HFF-Myc (cell line): ENCODE measurements at regions not wholly inside any gene's neighbourhood (a gene's known extent, or its start where the extent isn't known, plus 50 kb on each side); places are given as distances from the start of the nearest gene placed in this dataset.

ENCODE experiments used
- DNase-seq: peaks from one replicate; pipeline ENCODE4 v3.0.0-alpha.2; 2011; ENCODE audit warnings: low read depth; ENCODE audit errors: extremely low read depth
- H3K4me3 ChIP-seq: replicated peaks from 2 replicates; pipeline ENCODE4 v1.5.1; 2011; ENCODE audit warnings: low read depth, mild to moderate bottlenecking, control low read depth, low read length
- CTCF ChIP-seq: IDR thresholded peaks from 2 replicates; pipeline ENCODE4 v1.5.1; 2012; ENCODE audit warnings: mild to moderate bottlenecking, low read depth, low read length, control low read depth; ENCODE audit errors: missing control alignments

- H3K4me3 ChIP-seq, result no peak overlapping the region
- TF ChIP-seq CTCF, result no peak
- no peak for DNase-seq
Observed at GRCh38 chr15:94780166-94780565, 548.8 kb downstream of the MCTP2 start.

GRCh38 chr15:94785091-94785490 lies 553.7 kb downstream of the MCTP2 start:
- no peak overlapping the region for H3K4me3 ChIP-seq
- no peak for TF ChIP-seq CTCF
- no peak for DNase-seq

- no peak for DNase-seq
- H3K4me3 ChIP-seq, result no peak overlapping the region
- TF ChIP-seq CTCF, result no peak
Observed at GRCh38 chr15:94791008-94791407, 559.6 kb downstream of the MCTP2 start.

GRCh38 chr15:94791510-94791909 lies 560.1 kb downstream of the MCTP2 start:
- TF ChIP-seq CTCF, result no peak
- no peak overlapping the region for H3K4me3 ChIP-seq
- no peak for DNase-seq

GRCh38 chr15:94792196-94792595 lies 560.8 kb downstream of the MCTP2 start:
- TF ChIP-seq CTCF, result no peak
- H3K4me3 ChIP-seq, result no peak overlapping the region
- DNase-seq, result no peak

- no peak for TF ChIP-seq CTCF
- no peak overlapping the region for H3K4me3 ChIP-seq
- no peak for DNase-seq
Observed at GRCh38 chr15:94793207-94793606, 561.8 kb downstream of the MCTP2 start.

GRCh38 chr15:94793641-94794040 lies 562.3 kb downstream of the MCTP2 start:
- no peak for TF ChIP-seq CTCF
- DNase-seq, result no peak
- no peak overlapping the region for H3K4me3 ChIP-seq
